Fibroblast of pulmonary artery (primary cell): ENCODE measurements at regions not wholly inside any gene's neighbourhood (a gene's known extent, or its start where the extent isn't known, plus 50 kb on each side); places are given as distances from the start of the nearest gene placed in this dataset.
A peak's percentile ranks its signal among the peaks of the same experiment; 100 is the strongest.

Experiments
- DNase-seq: peaks from one replicate; pipeline ENCODE4 v3.0.0-alpha.2; 2010; ENCODE audit warnings: low read depth
- H3K4me3 ChIP-seq: replicated peaks from 2 replicates; pipeline ENCODE4 v1.5.1; 2011; ENCODE audit warnings: low read depth, mild to moderate bottlenecking, control low read depth, low read length, moderate library complexity
- TF ChIP-seq, protein P1 (sequence below): IDR thresholded peaks from 2 replicates; pipeline ENCODE4 v1.5.1; 2011; ENCODE audit warnings: mild to moderate bottlenecking, control low read depth, low read length, inconsistent platforms; ENCODE audit errors: missing control alignments

DNA sequence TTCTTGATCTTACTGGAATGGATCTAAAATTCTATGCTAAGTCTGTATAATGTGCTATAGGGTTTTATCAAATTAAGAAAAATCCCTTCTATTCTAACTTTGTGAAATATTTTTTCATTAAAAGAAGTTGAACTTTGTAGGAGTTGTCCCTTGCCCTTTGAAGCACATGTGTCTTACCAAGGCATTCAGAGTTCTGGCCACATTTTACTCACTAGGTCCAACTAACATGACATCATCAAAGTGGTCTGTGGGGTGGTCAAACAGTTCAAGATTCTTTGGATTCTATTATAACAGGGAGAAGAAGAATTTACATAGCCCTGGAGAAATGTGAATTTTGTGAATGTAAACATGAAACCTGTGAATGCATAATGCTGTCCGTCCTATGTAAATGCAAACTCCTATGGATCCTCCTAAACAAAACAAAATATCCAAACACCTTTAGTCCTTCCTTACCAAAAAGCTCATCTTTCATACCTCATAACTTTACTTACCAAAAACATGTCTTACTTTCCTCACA is 88.7 kb downstream of the EBNA1BP2 start:
- H3K4me3 ChIP-seq, result no peak overlapping the region
- TF ChIP-seq, protein P1, sequence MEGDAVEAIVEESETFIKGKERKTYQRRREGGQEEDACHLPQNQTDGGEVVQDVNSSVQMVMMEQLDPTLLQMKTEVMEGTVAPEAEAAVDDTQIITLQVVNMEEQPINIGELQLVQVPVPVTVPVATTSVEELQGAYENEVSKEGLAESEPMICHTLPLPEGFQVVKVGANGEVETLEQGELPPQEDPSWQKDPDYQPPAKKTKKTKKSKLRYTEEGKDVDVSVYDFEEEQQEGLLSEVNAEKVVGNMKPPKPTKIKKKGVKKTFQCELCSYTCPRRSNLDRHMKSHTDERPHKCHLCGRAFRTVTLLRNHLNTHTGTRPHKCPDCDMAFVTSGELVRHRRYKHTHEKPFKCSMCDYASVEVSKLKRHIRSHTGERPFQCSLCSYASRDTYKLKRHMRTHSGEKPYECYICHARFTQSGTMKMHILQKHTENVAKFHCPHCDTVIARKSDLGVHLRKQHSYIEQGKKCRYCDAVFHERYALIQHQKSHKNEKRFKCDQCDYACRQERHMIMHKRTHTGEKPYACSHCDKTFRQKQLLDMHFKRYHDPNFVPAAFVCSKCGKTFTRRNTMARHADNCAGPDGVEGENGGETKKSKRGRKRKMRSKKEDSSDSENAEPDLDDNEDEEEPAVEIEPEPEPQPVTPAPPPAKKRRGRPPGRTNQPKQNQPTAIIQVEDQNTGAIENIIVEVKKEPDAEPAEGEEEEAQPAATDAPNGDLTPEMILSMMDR, result no peak
- no peak for DNase-seq

DNA sequence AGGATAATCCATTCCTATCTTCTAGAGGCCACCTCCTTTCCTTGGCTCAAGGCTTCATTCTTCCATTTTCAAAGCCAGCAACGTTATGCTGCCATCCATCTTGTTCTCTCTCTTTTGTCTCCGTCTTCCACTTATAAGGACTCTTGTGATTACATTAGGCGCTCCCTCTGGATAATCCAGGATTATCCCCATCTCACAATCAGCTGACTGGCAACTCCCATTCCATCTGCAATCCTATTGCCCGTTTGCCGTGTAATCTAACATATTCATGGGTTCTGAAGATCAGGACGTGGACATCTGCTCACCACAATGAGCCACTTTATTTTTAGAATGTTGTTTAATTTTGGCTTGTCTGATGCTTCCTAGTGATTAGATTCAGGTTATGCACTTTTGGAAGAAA is 89.3 kb downstream of the EBNA1BP2 start:
- no peak overlapping the region for H3K4me3 ChIP-seq
- DNase-seq, result no peak
- TF ChIP-seq, protein P1, result no peak

DNA sequence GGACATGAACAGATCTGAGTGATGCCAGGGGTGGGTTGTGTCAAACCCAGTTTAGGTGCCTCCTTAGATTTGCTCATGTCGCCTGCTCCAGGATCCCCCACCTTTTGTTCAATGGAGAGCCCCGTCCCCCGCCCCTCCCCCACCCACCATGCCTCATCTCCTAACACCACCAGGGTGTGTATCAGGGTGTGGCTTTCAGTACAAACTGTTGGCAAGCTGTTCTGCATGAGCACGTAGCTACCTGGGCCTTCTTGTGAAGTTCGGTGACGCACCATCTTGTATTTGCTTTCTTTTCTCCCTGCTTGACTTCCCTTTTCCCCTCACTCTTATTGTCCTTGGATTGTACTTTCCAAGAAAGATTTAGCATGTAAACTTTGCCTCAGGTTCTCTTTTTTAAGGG is 94.8 kb downstream of the EBNA1BP2 start:
- DNase-seq, result no peak
- TF ChIP-seq, protein P1, result no peak
- H3K4me3 ChIP-seq, result no peak overlapping the region

DNA sequence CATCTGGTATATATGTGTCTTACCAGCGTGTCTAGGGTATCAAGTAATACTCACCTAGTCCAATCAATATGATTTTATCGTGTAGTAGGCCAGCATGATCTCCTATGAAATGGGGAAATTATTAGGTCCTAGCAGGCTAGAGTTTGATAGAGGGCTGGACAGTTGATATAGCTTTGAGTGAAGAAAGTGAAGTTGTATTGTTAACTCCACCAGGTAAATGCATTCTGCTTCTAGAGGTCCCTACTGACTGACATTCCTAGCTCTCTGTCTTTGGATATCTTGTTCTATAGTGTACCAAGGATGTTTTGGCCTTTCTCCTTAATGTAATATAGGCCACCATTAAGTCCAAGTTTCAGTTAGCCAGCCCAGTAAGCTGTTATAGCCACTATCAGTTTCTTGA is 97.4 kb downstream of the EBNA1BP2 start:
- TF ChIP-seq, protein P1, result no peak
- DNase-seq, result no peak
- no peak overlapping the region for H3K4me3 ChIP-seq

GRCh38 chr1:43074244-43074643 is 97.8 kb downstream of the EBNA1BP2 start:
- DNase-seq, result no peak
- TF ChIP-seq, protein P1, result no peak
- H3K4me3 ChIP-seq, result no peak overlapping the region

DNA sequence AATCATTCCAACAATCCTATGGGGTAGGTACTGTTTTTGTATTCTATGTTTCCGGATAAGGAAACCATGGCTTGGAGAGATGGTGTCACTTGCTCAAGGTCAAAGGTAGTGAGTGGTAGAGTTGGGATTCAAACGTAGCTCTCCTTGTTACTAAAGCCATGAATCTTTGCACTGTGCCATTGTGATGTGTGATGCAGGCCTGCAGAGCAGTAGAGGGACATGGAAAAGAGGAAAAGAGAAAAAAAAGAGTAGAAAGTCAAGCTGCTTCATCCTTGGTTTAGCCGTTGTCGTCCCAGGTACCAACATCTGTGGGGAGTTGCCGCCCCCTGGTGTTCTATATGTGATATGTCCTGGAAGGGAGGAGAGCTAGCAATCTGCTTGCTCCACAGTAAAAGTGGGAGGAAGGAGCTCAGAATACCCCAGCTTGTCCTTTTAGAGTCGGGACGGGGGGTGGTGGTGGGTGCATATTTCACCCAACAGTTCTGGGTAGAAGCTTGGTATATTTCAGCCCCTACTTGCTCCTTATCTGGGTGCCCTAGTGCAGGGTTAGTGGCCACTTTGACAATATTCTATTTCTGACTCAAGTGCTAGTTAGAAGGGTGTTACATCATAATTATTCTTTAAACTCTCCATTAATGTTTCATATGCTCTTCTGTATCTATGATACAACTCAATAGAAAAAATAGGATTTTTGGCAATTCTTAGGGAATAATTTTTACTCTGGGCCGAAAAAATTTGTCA is 98.4 kb downstream of the EBNA1BP2 start:
- TF ChIP-seq, protein P1, result peak; percentile 80

GRCh38 chr1:43072314-43072713 is 99.8 kb downstream of the EBNA1BP2 start:
- TF ChIP-seq, protein P1, result no peak
- H3K4me3 ChIP-seq, result no peak overlapping the region
- DNase-seq, result no peak

More for the DNA sequence above, 98.4 kb downstream of the EBNA1BP2 start:
- H3K4me3 ChIP-seq, result no peak overlapping the region
- peak; percentile 83 for DNase-seq
